ELF-1 (cell line): ENCODE measurements at regions not wholly inside any gene's neighbourhood (a gene's known extent, or its start where the extent isn't known, plus 50 kb on each side); places are given as distances from the start of the nearest gene placed in this dataset.
"Not testable (repeated sequence)": the region's sequence is repeated elsewhere in the genome, so short reads cannot be mapped to it uniquely, and the experiment has no call there.

Experiments used
- DNase-seq: peaks from one replicate; pipeline ENCODE4 v3.0.0-alpha.2; 2016; ENCODE audit warnings: low read depth, low spot score

- no peak for DNase-seq
Observed at GRCh38 chrX:65883556-65883955, 156.3 kb downstream of the VSIG4 start.

GRCh38 chrX:65879977-65880799 lies 159.7 kb downstream of the VSIG4 start:
- no peak for DNase-seq

- DNase-seq, result no peak
Observed at GRCh38 chrX:65878456-65878855, 161.4 kb downstream of the VSIG4 start.

GRCh38 chrX:65877953-65878352 lies 161.9 kb downstream of the VSIG4 start:
- no peak for DNase-seq

- DNase-seq, result not testable (repeated sequence)
Observed at GRCh38 chrX:65875614-65876013, 164.3 kb downstream of the VSIG4 start.

GRCh38 chrX:65874765-65875164 lies 165.1 kb downstream of the VSIG4 start:
- DNase-seq, result no peak

- DNase-seq, result peak; percentile 84
Observed at GRCh38 chrX:65874110-65874509, 165.8 kb downstream of the VSIG4 start.

GRCh38 chrX:65873385-65873784 lies 166.5 kb downstream of the VSIG4 start:
- no peak for DNase-seq

GRCh38 chrX:65871671-65872311 lies 168.1 kb downstream of the VSIG4 start:
- DNase-seq, result peak; percentile 89

GRCh38 chrX:65870544-65870943 lies 169.3 kb downstream of the VSIG4 start:
- not testable (repeated sequence) for DNase-seq

- DNase-seq, result no peak
Observed at GRCh38 chrX:65866773-65867172, 173.1 kb downstream of the VSIG4 start.

- DNase-seq, result no peak
Observed at GRCh38 chrX:65866146-65866545, 173.7 kb downstream of the VSIG4 start.

- no peak for DNase-seq
Observed at GRCh38 chrX:65862638-65863037, 177.2 kb downstream of the VSIG4 start.

GRCh38 chrX:65859299-65859698 lies 180.6 kb downstream of the VSIG4 start:
- no peak for DNase-seq

GRCh38 chrX:65854437-65854836 lies 185.4 kb downstream of the VSIG4 start:
- not testable (repeated sequence) for DNase-seq

- not testable (repeated sequence) for DNase-seq
Observed at GRCh38 chrX:65851306-65851705, 183.9 kb downstream of the MSN start.

- DNase-seq, result not testable (repeated sequence)
Observed at GRCh38 chrX:65850821-65851220, 183.4 kb downstream of the MSN start.

GRCh38 chrX:65846974-65847373 lies 179.5 kb downstream of the MSN start:
- no peak for DNase-seq

GRCh38 chrX:65841263-65841662 lies 173.8 kb downstream of the MSN start:
- DNase-seq, result no peak

GRCh38 chrX:65838674-65839073 lies 171.2 kb downstream of the MSN start:
- DNase-seq, result peak; percentile 44

- DNase-seq, result peak; percentile 12
Observed at GRCh38 chrX:65837875-65838549, 170.6 kb downstream of the MSN start.

- DNase-seq, result no peak
Observed at GRCh38 chrX:65831268-65831667, 163.8 kb downstream of the MSN start.

- no peak for DNase-seq
Observed at GRCh38 chrX:65828599-65828998, 161.1 kb downstream of the MSN start.
